ENCODE measurements at regions not wholly inside any gene's neighbourhood (a gene's known extent, or its start where the extent isn't known, plus 50 kb on each side); places are given as distances from the start of the nearest gene placed in this dataset.

GRCh38 chr3:159854500-159855124, 134.0 kb upstream of the IL12A start:
- H3K27me3 Mint-ChIP-seq (ENCODE audit: insufficient read depth, low read depth, poor library complexity) = peaks cover 5% of the 10 kb centered on the region
- H3K9me3 Mint-ChIP-seq = no peaks in the 10 kb centered on the region
- no peak overlapping the region for H3K27ac Mint-ChIP-seq
- no peak for TF ChIP-seq EZH2 (IDR thresholded peaks at IDR 0.05; ENCODE audit: low read depth, unreplicated experiment)
- no peak for TF ChIP-seq JUNB (IDR thresholded peaks at IDR 0.05; ENCODE audit: unreplicated experiment)
- no peak for TF ChIP-seq EZH2phosphoT487 (IDR thresholded peaks at IDR 0.05; ENCODE audit: unreplicated experiment)
- no peak for TF ChIP-seq REST (IDR thresholded peaks at IDR 0.05; ENCODE audit: unreplicated experiment)
- no peak for TF ChIP-seq NANOG (IDR thresholded peaks at IDR 0.05; ENCODE audit: borderline replicate concordance)
- TF ChIP-seq STAT1 (IDR thresholded peaks at IDR 0.05; ENCODE audit: unreplicated experiment) = no peak
- no peak for TF ChIP-seq ZNF462 (CRISPR knock-in tag; IDR thresholded peaks at IDR 0.05)
- TF ChIP-seq ZNF114 (CRISPR knock-in tag; IDR thresholded peaks at IDR 0.05) = no peak
- no peak for TF ChIP-seq POLR2AphosphoS5 (IDR thresholded peaks at IDR 0.05; ENCODE audit: low read depth)
- TF ChIP-seq ZNF331 (CRISPR knock-in tag; IDR thresholded peaks at IDR 0.05; ENCODE audit: low read depth) = no peak
- Histone ChIP-seq H3K27ac (ENCODE audit: low read depth) (no peak overlapping the region; the same call in 1 of the 2 replicates), H3K4me3 (no peak overlapping the region), H3K79me2 (replicated peaks; ENCODE audit: insufficient read depth) (peaks cover 45% of the 10 kb centered on the region), H3K4me2 (no peak overlapping the region), H4K20me1 (replicated peaks; ENCODE audit: insufficient read depth) (no peaks in the 10 kb centered on the region), H3K9me2 (ENCODE audit: insufficient read depth) (no peaks in the 10 kb centered on the region), H3K27me3 (ENCODE audit: insufficient read depth) (no peaks in the 10 kb centered on the region), H3K4me1 (ENCODE audit: insufficient read depth) (peaks cover 17% of the 10 kb centered on the region), H2AFZ (no peak overlapping the region), H3K36me3 (ENCODE audit: insufficient read depth) (no peaks in the 10 kb centered on the region), H3F3A (replicated peaks; ENCODE audit: low read depth) (no peaks in the 10 kb centered on the region)
- no peak for ATAC-seq
- H3K4me1 Mint-ChIP-seq = peaks cover 34% of the 10 kb centered on the region
- H3K36me3 Mint-ChIP-seq (ENCODE audit: low read depth) = peaks cover 10% of the 10 kb centered on the region
- H3K4me3 Mint-ChIP-seq = no peak overlapping the region
- no peak for DNase-seq (ENCODE audit: low spot score)
